Progenitor cell of endocrine pancreas (in vitro differentiated cells): ENCODE measurements at regions not wholly inside any gene's neighbourhood (a gene's known extent, or its start where the extent isn't known, plus 50 kb on each side); places are given as distances from the start of the nearest gene placed in this dataset.
"Not testable (repeated sequence)": the region's sequence is repeated elsewhere in the genome, so short reads cannot be mapped to it uniquely, and the experiment has no call there.

Experiments
- DNase-seq: peaks from one replicate; pipeline ENCODE4 v3.0.0; 2021; ENCODE audit warnings: low spot score; ENCODE audit not compliant: unreplicated experiment
- H3K27ac Mint-ChIP-seq: 2 replicates; pipeline ENCODE4 v1.8.0; 2021; ENCODE audit warnings: mild to moderate bottlenecking, moderate library complexity, mixed read lengths
- H3K27me3 Mint-ChIP-seq: 2 replicates; pipeline ENCODE4 v1.8.0; 2021; ENCODE audit warnings: mixed read lengths
- H3K36me3 Mint-ChIP-seq: 2 replicates; pipeline ENCODE4 v1.8.0; 2022; ENCODE audit warnings: mixed read lengths; ENCODE audit not compliant: insufficient read depth
- H3K4me1 Mint-ChIP-seq: 2 replicates; pipeline ENCODE4 v1.8.0; 2021; ENCODE audit warnings: low read depth, mixed read lengths
- H3K4me3 Mint-ChIP-seq: 2 replicates; pipeline ENCODE4 v1.8.0; 2021; ENCODE audit warnings: low read depth, mild to moderate bottlenecking, moderate library complexity, mixed read lengths
- H3K9me3 Mint-ChIP-seq: 2 replicates; pipeline ENCODE4 v1.8.0; 2021; ENCODE audit warnings: low read depth, mixed read lengths
- TF ChIP-seq, protein P1 (sequence below): fragments of 200-600 bp; sonication (generic); IDR thresholded peaks from one replicate; pipeline ENCODE4 v1.5.0; 2021; ENCODE audit warnings: antibody characterized with exemption, mild to moderate bottlenecking; ENCODE audit not compliant: unreplicated experiment

DNA sequence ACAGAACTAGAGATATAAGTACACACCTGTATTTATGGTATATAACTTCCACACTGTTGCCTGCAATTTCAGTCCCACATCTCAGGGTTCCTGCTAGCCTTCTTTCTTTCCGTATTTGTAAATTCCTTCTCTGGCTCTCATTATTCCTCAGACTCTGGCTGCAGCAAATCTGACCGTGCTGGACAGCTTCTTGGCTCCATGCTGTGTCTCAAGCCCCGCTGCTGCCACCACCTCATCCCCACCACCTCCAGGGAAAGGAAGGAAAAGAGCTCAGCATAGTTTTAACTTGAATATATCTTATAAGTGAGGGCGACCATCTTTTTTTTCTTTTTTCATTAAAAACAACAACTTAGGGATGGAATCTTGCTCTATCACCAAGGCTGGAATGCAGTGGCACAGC is 155.6 kb upstream of the CXCL13 start:
- Mint-ChIP-seq H3K4me3 (no peak overlapping the region), H3K27me3 (peaks cover 11% of the 10 kb centered on the region), H3K36me3 (no peaks in the 10 kb centered on the region), H3K4me1 (no peaks in the 10 kb centered on the region), H3K9me3 (no peaks in the 10 kb centered on the region), H3K27ac (no peak overlapping the region)
- TF ChIP-seq, protein P1, sequence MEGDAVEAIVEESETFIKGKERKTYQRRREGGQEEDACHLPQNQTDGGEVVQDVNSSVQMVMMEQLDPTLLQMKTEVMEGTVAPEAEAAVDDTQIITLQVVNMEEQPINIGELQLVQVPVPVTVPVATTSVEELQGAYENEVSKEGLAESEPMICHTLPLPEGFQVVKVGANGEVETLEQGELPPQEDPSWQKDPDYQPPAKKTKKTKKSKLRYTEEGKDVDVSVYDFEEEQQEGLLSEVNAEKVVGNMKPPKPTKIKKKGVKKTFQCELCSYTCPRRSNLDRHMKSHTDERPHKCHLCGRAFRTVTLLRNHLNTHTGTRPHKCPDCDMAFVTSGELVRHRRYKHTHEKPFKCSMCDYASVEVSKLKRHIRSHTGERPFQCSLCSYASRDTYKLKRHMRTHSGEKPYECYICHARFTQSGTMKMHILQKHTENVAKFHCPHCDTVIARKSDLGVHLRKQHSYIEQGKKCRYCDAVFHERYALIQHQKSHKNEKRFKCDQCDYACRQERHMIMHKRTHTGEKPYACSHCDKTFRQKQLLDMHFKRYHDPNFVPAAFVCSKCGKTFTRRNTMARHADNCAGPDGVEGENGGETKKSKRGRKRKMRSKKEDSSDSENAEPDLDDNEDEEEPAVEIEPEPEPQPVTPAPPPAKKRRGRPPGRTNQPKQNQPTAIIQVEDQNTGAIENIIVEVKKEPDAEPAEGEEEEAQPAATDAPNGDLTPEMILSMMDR, result no peak
- DNase-seq, result no peak

DNA sequence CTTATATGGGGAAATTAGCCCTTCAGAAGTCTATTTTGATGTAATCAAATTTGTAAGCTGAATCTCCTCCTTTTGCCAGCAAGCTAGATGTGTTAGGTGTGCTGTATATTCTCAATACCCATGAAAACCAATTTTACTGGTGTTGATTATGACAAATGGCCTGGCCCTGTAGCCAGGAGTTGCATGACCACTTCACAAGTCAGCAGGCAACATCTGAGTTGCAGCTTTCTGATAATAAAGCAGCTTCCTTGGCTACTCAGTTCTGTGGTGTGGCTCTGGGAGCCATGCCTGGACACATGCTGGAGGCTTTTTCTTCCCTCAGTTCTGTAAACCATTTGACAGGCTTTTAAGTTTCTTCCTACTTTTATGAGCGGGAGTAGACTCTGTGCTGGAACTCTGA is 154.1 kb upstream of the CXCL13 start:
- Mint-ChIP-seq H3K27me3 (peaks cover 2% of the 10 kb centered on the region), H3K27ac (no peak overlapping the region), H3K4me3 (no peak overlapping the region), H3K4me1 (no peaks in the 10 kb centered on the region), H3K36me3 (no peaks in the 10 kb centered on the region), H3K9me3 (no peaks in the 10 kb centered on the region)
- TF ChIP-seq, protein P1, result no peak
- no peak for DNase-seq

DNA sequence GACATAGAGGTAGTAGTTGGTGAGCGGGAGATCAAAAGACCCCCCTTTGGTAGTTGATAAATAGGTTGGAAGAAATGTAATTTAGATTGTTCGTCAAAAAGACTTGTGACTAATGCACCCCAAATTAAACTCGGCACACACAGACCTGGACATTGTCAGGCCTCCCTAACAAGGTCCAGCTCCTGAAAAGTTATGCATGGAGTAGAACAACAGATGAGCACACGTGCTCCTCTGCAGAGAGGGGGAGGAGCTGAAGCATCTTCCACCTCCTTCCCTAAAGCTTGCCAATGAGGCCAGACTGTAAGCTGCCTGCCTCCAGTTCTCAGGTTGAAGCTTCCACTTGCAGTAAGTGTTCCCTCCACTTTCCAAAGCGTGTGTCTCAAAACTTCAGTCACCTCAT is 153.5 kb upstream of the CXCL13 start:
- H3K36me3 Mint-ChIP-seq, H3K4me3 Mint-ChIP-seq, DNase-seq, H3K9me3 Mint-ChIP-seq, H3K4me1 Mint-ChIP-seq, H3K27me3 Mint-ChIP-seq, H3K27ac Mint-ChIP-seq: not testable (repeated sequence)

DNA sequence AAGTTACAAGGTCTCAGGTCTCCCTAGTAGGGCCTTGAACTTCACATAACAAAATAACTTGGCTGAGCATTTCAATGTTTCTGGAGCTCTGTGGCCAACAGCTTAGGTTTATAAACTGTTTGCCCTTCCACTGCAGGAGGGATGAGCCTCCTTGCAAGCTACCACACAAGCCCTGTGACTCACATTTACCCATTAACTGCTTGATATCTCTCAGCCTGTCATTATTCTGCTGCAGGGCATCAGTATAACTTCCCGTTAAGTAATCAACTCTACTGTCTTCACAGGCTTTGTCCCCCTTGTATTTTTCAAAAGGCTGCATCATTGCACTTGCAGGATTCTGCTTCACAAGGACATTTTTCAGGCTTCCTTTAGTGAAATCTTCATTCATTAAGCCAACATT is 151.7 kb upstream of the CXCL13 start:
- H3K4me3 Mint-ChIP-seq, result no peak overlapping the region
- no peaks in the 10 kb centered on the region for H3K36me3 Mint-ChIP-seq
- H3K9me3 Mint-ChIP-seq, result no peaks in the 10 kb centered on the region
- no peaks in the 10 kb centered on the region for H3K27me3 Mint-ChIP-seq
- no peak overlapping the region for H3K27ac Mint-ChIP-seq
- TF ChIP-seq, protein P1, result no peak
- DNase-seq, result no peak
- no peaks in the 10 kb centered on the region for H3K4me1 Mint-ChIP-seq

DNA sequence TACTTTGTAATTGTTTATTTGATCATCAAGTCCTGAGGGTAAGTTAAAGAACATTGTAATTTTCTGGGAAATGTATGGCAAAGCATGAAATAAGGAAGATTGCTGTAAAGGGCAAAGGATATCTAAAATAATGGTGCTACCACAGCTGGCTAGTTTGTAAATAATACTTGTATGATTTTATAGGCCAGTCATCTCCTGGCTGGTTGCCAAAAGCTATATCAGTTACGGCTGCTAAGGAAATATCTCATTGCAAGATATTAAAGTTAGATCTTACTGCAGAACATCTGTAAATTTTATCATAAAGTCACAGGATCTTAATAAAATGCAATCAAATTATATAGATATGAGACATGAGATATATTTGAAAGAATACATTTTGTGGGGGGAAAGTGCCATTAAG is 150.8 kb upstream of the CXCL13 start:
- TF ChIP-seq, protein P1, result no peak
- Mint-ChIP-seq H3K4me3 (no peak overlapping the region), H3K27ac (no peak overlapping the region), H3K27me3 (no peaks in the 10 kb centered on the region), H3K4me1 (no peaks in the 10 kb centered on the region), H3K9me3 (peaks cover under 1% of the 10 kb centered on the region), H3K36me3 (no peaks in the 10 kb centered on the region)
- no peak for DNase-seq

DNA sequence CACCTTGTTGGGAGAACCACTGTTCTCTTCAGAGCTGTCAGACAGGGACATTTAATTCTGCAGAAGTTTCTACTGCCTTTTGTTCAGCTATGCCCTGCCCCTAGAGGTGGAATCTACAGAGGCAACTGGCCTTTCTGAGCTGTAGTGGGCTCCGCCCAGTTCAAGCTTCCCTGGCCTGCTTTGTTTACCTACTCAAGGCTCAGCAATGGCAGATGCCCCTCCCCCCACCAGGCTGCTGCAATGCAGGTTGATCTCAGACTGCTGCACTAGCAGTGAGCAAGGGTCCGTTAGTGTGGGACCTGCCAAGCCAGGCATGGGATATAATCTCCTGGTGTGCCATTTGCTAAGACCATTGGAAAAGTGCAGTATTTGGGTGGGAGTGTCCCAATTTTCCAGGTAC is 141.5 kb upstream of the CXCL13 start:
- H3K9me3 Mint-ChIP-seq, result peaks cover 36% of the 10 kb centered on the region
- not testable (repeated sequence) for H3K4me3 Mint-ChIP-seq, H3K27me3 Mint-ChIP-seq, H3K36me3 Mint-ChIP-seq, H3K4me1 Mint-ChIP-seq, H3K27ac Mint-ChIP-seq, DNase-seq
